HG02678 (cell line): ENCODE measurements at regions not wholly inside any gene's neighbourhood (a gene's known extent, or its start where the extent isn't known, plus 50 kb on each side); places are given as distances from the start of the nearest gene placed in this dataset.
"Not testable (repeated sequence)": the region's sequence is repeated elsewhere in the genome, so short reads cannot be mapped to it uniquely, and the experiment has no call there.

ENCODE experiments used
- ATAC-seq: cut with Tn5 transposase; IDR thresholded peaks from one replicate; pipeline ENCODE4 v1.9.1; 2021; ENCODE audit warnings: mild to moderate bottlenecking, moderate library complexity; ENCODE audit not compliant: unreplicated experiment

GRCh38 chr2:241956521-241957110 lies 87.1 kb downstream of the RTP5 start:
- no peak for ATAC-seq

GRCh38 chr2:241957276-241957675 lies 87.7 kb downstream of the RTP5 start:
- ATAC-seq = no peak

GRCh38 chr2:241958818-241959545 lies 89.5 kb downstream of the RTP5 start:
- no peak for ATAC-seq

- ATAC-seq = no peak
Measured at GRCh38 chr2:241959751-241960269, 90.3 kb downstream of the RTP5 start.

- no peak for ATAC-seq
Measured at GRCh38 chr2:241961454-241961853, 91.9 kb downstream of the RTP5 start.

- ATAC-seq = no peak
Measured at GRCh38 chr2:241964133-241964532, 94.6 kb downstream of the RTP5 start.

GRCh38 chr2:241965931-241966412 lies 96.4 kb downstream of the RTP5 start:
- ATAC-seq = peak; percentile 86

- no peak for ATAC-seq
Measured at GRCh38 chr2:241966647-241967466, 97.3 kb downstream of the RTP5 start.

- ATAC-seq = no peak
Measured at GRCh38 chr2:241967467-241968144, 98.1 kb downstream of the RTP5 start.

GRCh38 chr2:241968417-241968816 lies 98.9 kb downstream of the RTP5 start:
- ATAC-seq = no peak

GRCh38 chr2:241969182-241969581 lies 99.7 kb downstream of the RTP5 start:
- ATAC-seq = not testable (repeated sequence)

- ATAC-seq = no peak
Measured at GRCh38 chr2:241970716-241971115, 101.2 kb downstream of the RTP5 start.

- no peak for ATAC-seq
Measured at GRCh38 chr2:241974096-241974495, 104.6 kb downstream of the RTP5 start.

GRCh38 chr2:241974851-241975592 lies 105.5 kb downstream of the RTP5 start:
- ATAC-seq = no peak

- no peak for ATAC-seq
Measured at GRCh38 chr2:241975593-241976284, 106.2 kb downstream of the RTP5 start.

- no peak for ATAC-seq
Measured at GRCh38 chr2:241976296-241976695, 106.8 kb downstream of the RTP5 start.

- ATAC-seq = no peak
Measured at GRCh38 chr2:241977557-241978300, 108.2 kb downstream of the RTP5 start.

GRCh38 chr2:241978670-241979069 lies 109.1 kb downstream of the RTP5 start:
- no peak for ATAC-seq

- ATAC-seq = no peak
Measured at GRCh38 chr2:241980193-241980592, 110.7 kb downstream of the RTP5 start.
